K562 (cell line): ENCODE measurements at regions not wholly inside any gene's neighbourhood (a gene's known extent, or its start where the extent isn't known, plus 50 kb on each side); places are given as distances from the start of the nearest gene placed in this dataset.

ENCODE experiments used
- ATAC-seq: fragments of 200-7000 bp; cut with Tn5 transposase; 3 replicates; pipeline ENCODE4 v1.9.1; 2020; ENCODE audit warnings: moderate library complexity
- BruUV-seq: library from RNA; stranded (reverse); fragments of 400-500 nt; replicated peaks from 2 replicates; lab custom pipeline; 2021; lab: Mats Ljungman, UMichigan
- CTCF ChIA-PET: fragments of 300-600 bp; formaldehyde crosslinking; extraction: SDS; loops from one replicate; lab custom pipeline; 2021; ENCODE audit warnings: low intra/inter-chr PET ratio; lab: Yijun Ruan, JAX
- POLR2A ChIA-PET: fragments of 300-600, 350-650 bp; sonication (Branson Sonifier 250); formaldehyde crosslinking; extraction: SDS; loops from one replicate; lab custom pipeline; 2021; ENCODE audit warnings: antibody characterized with exemption, inconsistent platforms; lab: Yijun Ruan, JAX
- DNase-seq, 4 experiments: peaks; one replicate each; pipeline versions ENCODE4 v3.0.0 to v3.0.0-alpha.2; 2011 to 2018; ENCODE audit warnings: low spot score in 3 of 4, mixed read lengths in 3 of 4; ENCODE audit errors: extremely low read depth in 1 of 4
- FAIRE-seq: peaks from 2 replicates; lab custom pipeline; 2011; peaks lifted over from hg19 to GRCh38; lab: Jason Lieb, UNC
- H2AFZ ChIP-seq: 2 replicates; pipeline ENCODE4 v1.6.0; 2011; ENCODE audit warnings: low read depth, low read length, control low read depth, inconsistent platforms
- H3K27ac ChIP-seq: fragments of 200-600 bp; 3 replicates; pipeline ENCODE4 v1.8.0; 2011; ENCODE audit warnings: low read depth, mild to moderate bottlenecking, control low read depth, inconsistent platforms, low read length, moderate library complexity, mixed read lengths; ENCODE audit errors: extremely low read depth
- H3K27me3 ChIP-seq, 2 experiments: fragments of 300-600 bp in 1 of 2; 2 replicates in 1 of 2; 3 replicates in 1 of 2; pipeline versions ENCODE4 v1.6.0 to v1.8.0; 2011; ENCODE audit warnings: inconsistent platforms in 2 of 2, low read length in 2 of 2, mild to moderate bottlenecking in 1 of 2, mixed read lengths in 1 of 2, moderate library complexity in 1 of 2; ENCODE audit not compliant: control insufficient read depth in 2 of 2, insufficient read depth in 2 of 2
- H3K36me3 ChIP-seq: fragments of 300-600 bp; 3 replicates; pipeline ENCODE4 v1.8.0; 2011; ENCODE audit warnings: mild to moderate bottlenecking, low read length, inconsistent platforms; ENCODE audit not compliant: control insufficient read depth, insufficient read depth
- H3K4me1 ChIP-seq, 2 experiments: fragments of 200-600 bp in 1 of 2; replicated peaks in 1 of 2; 2 replicates in 1 of 2; 3 replicates in 1 of 2; pipeline versions ENCODE4 v1.5.1 to v1.8.0; 2011; ENCODE audit warnings: inconsistent platforms in 2 of 2, low read length in 2 of 2, mild to moderate bottlenecking in 1 of 2, mixed read lengths in 1 of 2, moderate library complexity in 1 of 2; ENCODE audit not compliant: control insufficient read depth in 2 of 2, insufficient read depth in 2 of 2
- H3K4me2 ChIP-seq: 2 replicates; pipeline ENCODE4 v1.6.1; 2011; ENCODE audit warnings: low read length, control low read depth, inconsistent platforms, mixed read lengths; ENCODE audit not compliant: insufficient read depth
- H3K4me3 ChIP-seq: fragments of 200-600 bp; sonication (generic), shearing (Covaris generic); 2 replicates; pipeline ENCODE4 v1.5.1; 2016; ENCODE audit warnings: control low read depth, inconsistent platforms
- H3K79me2 ChIP-seq: fragments of 200-600 bp; 3 replicates; pipeline ENCODE4 v1.8.0; 2011; ENCODE audit warnings: low read length, inconsistent platforms; ENCODE audit not compliant: control insufficient read depth, insufficient read depth
- H3K9ac ChIP-seq, 2 experiments: 2 replicates each; pipeline versions ENCODE4 v1.6.0 to v1.6.1; 2011; ENCODE audit warnings: low read depth in 2 of 2, low read length in 2 of 2, control low read depth in 1 of 2, inconsistent platforms in 1 of 2, mild to moderate bottlenecking in 1 of 2, mixed read lengths in 1 of 2; ENCODE audit not compliant: insufficient read depth in 1 of 2
- H3K9me1 ChIP-seq: one replicate; pipeline ENCODE4 v1.6.0; 2011; ENCODE audit warnings: inconsistent platforms, mild to moderate bottlenecking, low read length, moderate library complexity; ENCODE audit not compliant: control insufficient read depth, insufficient read depth
- H3K9me3 ChIP-seq: replicated peaks from 2 replicates; pipeline ENCODE4 v1.5.1; 2011; ENCODE audit warnings: low read depth, low read length, inconsistent platforms; ENCODE audit not compliant: control insufficient read depth, insufficient read depth
- H4K20me1 ChIP-seq: replicated peaks from 2 replicates; pipeline ENCODE4 v1.6.1; 2011; ENCODE audit warnings: low read length, inconsistent platforms, mixed read lengths; ENCODE audit not compliant: control insufficient read depth, insufficient read depth
- ASH1L ChIP-seq: fragments of 450-650 bp; IDR thresholded peaks from 2 replicates; pipeline ENCODE4 v1.6.1; 2018; ENCODE audit warnings: borderline replicate concordance, mild to moderate bottlenecking, low read depth; ENCODE audit not compliant: partially characterized antibody
- CCNT2 ChIP-seq: IDR thresholded peaks from 2 replicates; pipeline ENCODE4 v1.6.1; 2011; ENCODE audit warnings: borderline replicate concordance, low read depth, mild to moderate bottlenecking, moderate library complexity, mixed read lengths, low read length; ENCODE audit not compliant: insufficient read length; ENCODE audit errors: extremely low read depth
- CHD2 ChIP-seq: IDR thresholded peaks from 2 replicates; pipeline ENCODE4 v1.6.1; 2011; ENCODE audit warnings: low read depth, low read length
- CHD4 ChIP-seq: fragments of 200-600 bp; sonication (generic); IDR thresholded peaks from 3 replicates; pipeline ENCODE4 v1.6.1; 2012; ENCODE audit warnings: low read depth, mild to moderate bottlenecking, mixed read lengths, low read length, inconsistent platforms; ENCODE audit not compliant: insufficient read depth, insufficient replicate concordance, poor library complexity, severe bottlenecking
- HOXB6 ChIP-seq: fragments of 250-450 bp; sonication (Bioruptor Pico); IDR thresholded peaks from 2 replicates; pipeline ENCODE4 v1.5.1; 2022; ENCODE audit warnings: mild to moderate bottlenecking, borderline replicate concordance
- IRF2 ChIP-seq: sonication (generic); formaldehyde crosslinking; IDR thresholded peaks from 2 replicates; pipeline ENCODE4 v1.8.1; 2022; ENCODE audit warnings: mild to moderate bottlenecking, missing genetic modification reagents
- IRF9 ChIP-seq: fragments of 450-650 bp; IDR thresholded peaks from 2 replicates; pipeline ENCODE4 v1.6.1; 2016; ENCODE audit warnings: missing biosample characterization, missing genetic modification characterization
- KLF10 ChIP-seq: fragments of 250-450 bp; sonication (Bioruptor Pico); IDR thresholded peaks from 2 replicates; pipeline ENCODE4 v1.6.1; 2021; ENCODE audit warnings: matching md5 sums
- MITF ChIP-seq: IDR thresholded peaks from 2 replicates; pipeline ENCODE4 v1.6.1; 2014; ENCODE audit warnings: antibody characterized with exemption
- SRSF3 ChIP-seq: fragments of 200-400 bp; formaldehyde crosslinking; IDR thresholded peaks from 2 replicates; pipeline ENCODE4 v1.6.1; 2016; ENCODE audit warnings: mild to moderate bottlenecking, low read length, moderate library complexity; ENCODE audit not compliant: insufficient read depth
- THAP7 ChIP-seq: fragments of 250-450 bp; sonication (Bioruptor Pico); IDR thresholded peaks from 2 replicates; pipeline ENCODE4 v1.5.0; 2021
- ZBTB5 ChIP-seq: fragments of 450-650 bp; IDR thresholded peaks from 2 replicates; pipeline ENCODE4 v1.6.1; 2017; ENCODE audit warnings: antibody characterized with exemption
- ZKSCAN1 ChIP-seq: fragments of 150-350 bp; IDR thresholded peaks from 2 replicates; pipeline ENCODE4 v1.6.1; 2016; ENCODE audit warnings: low read depth, low read length
- ZNF212 ChIP-seq: fragments of 450-650 bp; formaldehyde crosslinking; IDR thresholded peaks from 2 replicates; pipeline ENCODE4 v1.4.0; 2020; ENCODE audit warnings: mild to moderate bottlenecking
- ZNF217 ChIP-seq: sonication (generic); formaldehyde crosslinking; IDR thresholded peaks from 2 replicates; pipeline ENCODE4 v1.8.0; 2022; ENCODE audit warnings: mild to moderate bottlenecking, missing genetic modification reagents
- ZNF324 ChIP-seq: fragments of 250-450 bp; sonication (Bioruptor Pico); IDR thresholded peaks from 2 replicates; pipeline ENCODE4 v1.4.0; 2020; ENCODE audit warnings: mild to moderate bottlenecking
- ZNF431 ChIP-seq: sonication (generic); formaldehyde crosslinking; IDR thresholded peaks from 2 replicates; pipeline ENCODE4 v1.8.0; 2022; ENCODE audit warnings: mild to moderate bottlenecking, missing genetic modification reagents
- ZNF445 ChIP-seq: fragments of 250-450 bp; sonication (Bioruptor Pico); IDR thresholded peaks from 2 replicates; pipeline ENCODE4 v1.4.0; 2020; ENCODE audit warnings: low read depth, mild to moderate bottlenecking, moderate library complexity
- WGBS: fragments of 100-300 bp; shearing (Covaris generic); methylation state at CpG from one replicate; pipeline ENCODE4 v1.1.6; 2016; ENCODE audit warnings: low coverage, mixed read lengths; ENCODE audit not compliant: insufficient coverage; ENCODE audit errors: missing lambda C conversion rate; 5-methylcytosine and 5-hydroxymethylcytosine counted together
- in situ Hi-C: fragments of 300-500 bp; cut with MboI; formaldehyde crosslinking; loops from 4 replicates; pipeline ENCODE4 v1.15.0; 2018; ENCODE audit warnings: inconsistent platforms, mixed read lengths
- intact Hi-C: fragments of 100-400 bp; cut with micrococcal nuclease; formaldehyde crosslinking; loops from 2 replicates; pipeline ENCODE4 v1.14.2; 2022

GRCh38 chr3:154782151-154782550 lies 298.0 kb upstream of the MME start (continued):
- TF ChIP-seq THAP7 (CRISPR knock-in tag) (no peak), MITF (no peak), ZBTB5 (no peak), CHD2 (no peak), IRF9 (no peak)
- TF ChIP-seq, all 486 proteins: peak for 0

GRCh38 chr3:154781595-154781994 lies 298.5 kb upstream of the MME start:
- 0% methylated on average over 3 of the region's 3 CpGs for WGBS
- no peak overlapping the region for H2AFZ ChIP-seq
- H3K9me1 ChIP-seq: no peaks in the 10 kb centered on the region
- H3K79me2 ChIP-seq: no peaks in the 10 kb centered on the region
- no peaks in the 10 kb centered on the region for H4K20me1 ChIP-seq
- no peak overlapping the region for H3K4me2 ChIP-seq
- H3K27me3 ChIP-seq: no peaks in the 10 kb centered on the region
- ChIA-PET CTCF (no interaction called here), POLR2A (interaction anchor here (1.2 kb wide), 1 partner anchor 11 kb away, joined by 3 read pairs; no protein-coding TSS in a partner anchor)
- no peak overlapping the region for H3K9ac ChIP-seq
- DNase-seq: no peak
- H3K9me3 ChIP-seq: no peaks in the 10 kb centered on the region
- in situ Hi-C loops (no loop called here), intact Hi-C loops (no loop called here)
- FAIRE-seq: no peak
- H3K4me1 ChIP-seq: no peaks in the 10 kb centered on the region
- no peaks in the 10 kb centered on the region for H3K36me3 ChIP-seq
- H3K4me3 ChIP-seq: no peak overlapping the region
- no peak for ATAC-seq
- H3K27ac ChIP-seq: no peak overlapping the region
- BruUV-seq: no TSS peak
- TF ChIP-seq ZNF324 (CRISPR knock-in tag) (no peak), IRF2 (no peak), ZKSCAN1 (no peak), ZNF217 (CRISPR knock-in tag) (no peak), CHD4 (no peak), SRSF3 (no peak), ZNF212 (CRISPR knock-in tag) (no peak), ZNF445 (no peak), HOXB6 (no peak), ZNF431 (CRISPR knock-in tag) (no peak), CCNT2 (no peak), KLF10 (CRISPR knock-in tag) (no peak), ASH1L (no peak)
